GM19397 (cell line): ENCODE measurements at regions not wholly inside any gene's neighbourhood (a gene's known extent, or its start where the extent isn't known, plus 50 kb on each side); places are given as distances from the start of the nearest gene placed in this dataset.

Source experiments
- ATAC-seq: cut with Tn5 transposase; IDR thresholded peaks from one replicate; pipeline ENCODE4 v1.9.1; 2021; ENCODE audit warnings: mild to moderate bottlenecking, moderate library complexity; ENCODE audit not compliant: unreplicated experiment

DNA sequence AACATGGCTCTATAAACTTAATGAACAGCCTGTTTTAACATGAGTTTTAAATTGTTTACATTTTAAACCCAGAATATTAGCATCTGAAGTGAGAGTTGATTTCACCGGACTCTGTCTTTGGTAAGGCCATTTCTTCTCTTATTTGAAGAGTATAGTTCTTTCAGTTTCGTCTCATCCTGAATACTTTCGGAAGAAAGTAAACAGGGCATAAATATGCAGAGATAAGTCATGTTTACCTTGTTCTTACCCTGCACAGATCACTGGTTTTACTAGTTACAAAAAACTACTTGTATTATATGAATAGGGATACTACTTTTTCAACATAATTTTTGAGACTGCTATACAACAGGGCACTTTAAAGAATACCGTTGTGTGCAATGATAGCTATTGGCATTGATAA lies 656.3 kb upstream of the ZNF608 start:
- ATAC-seq: no peak

DNA sequence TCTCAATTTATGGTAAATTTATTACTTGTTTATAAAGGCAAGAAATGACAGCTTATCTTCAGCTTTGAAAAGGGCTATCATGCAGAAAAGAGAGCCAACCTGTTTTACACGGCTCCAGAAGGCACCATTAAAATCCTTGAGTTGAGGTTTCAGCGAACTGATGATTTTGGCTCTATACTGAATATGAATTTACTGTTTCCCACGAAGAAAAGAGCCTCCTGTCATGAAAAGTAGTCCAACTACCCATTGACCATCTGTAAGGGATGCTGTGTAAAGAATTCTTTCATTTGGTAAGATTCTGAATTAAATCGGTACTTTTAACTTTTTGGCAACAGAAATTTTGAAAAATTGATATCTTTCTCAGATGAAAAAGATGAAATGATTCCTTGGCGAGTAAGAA lies 657.6 kb upstream of the ZNF608 start:
- ATAC-seq: no peak

DNA sequence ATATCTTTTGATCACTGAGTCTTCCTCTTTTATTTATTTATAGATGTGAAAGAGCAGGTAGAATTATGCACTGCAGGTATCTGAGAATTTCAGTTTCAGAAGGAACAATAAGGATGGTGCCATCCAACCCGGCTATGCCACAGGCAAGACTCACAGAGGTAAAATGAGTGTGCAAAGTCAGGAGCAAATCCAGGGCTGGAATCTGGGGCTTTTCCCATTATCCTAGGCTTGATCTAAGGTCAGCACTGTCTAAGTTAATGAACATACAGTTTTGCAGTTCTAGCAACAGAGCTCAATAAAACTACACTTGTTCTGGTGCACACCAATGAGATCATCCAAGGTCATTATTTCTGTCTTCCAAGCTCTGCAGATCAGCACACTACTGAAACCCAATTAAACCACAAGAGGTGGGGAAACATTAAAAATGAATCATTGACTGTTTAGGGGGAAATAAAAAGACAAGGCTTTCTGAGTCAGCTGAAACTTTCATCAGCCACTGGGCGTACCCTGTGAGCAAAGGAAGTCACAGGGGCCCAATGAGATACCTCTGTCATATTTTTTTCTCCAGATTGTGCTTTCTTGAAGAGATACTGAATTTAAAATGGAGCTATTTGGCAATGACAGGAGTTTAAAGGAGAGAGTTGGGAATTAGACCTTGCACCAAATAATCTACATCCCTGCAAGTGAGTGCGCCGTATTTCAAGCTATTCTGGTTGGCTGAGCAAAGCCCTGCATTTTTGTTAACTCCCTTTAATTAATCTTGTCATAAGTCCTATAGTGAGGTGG lies 662.2 kb upstream of the ZNF608 start:
- ATAC-seq: peak; percentile 42

DNA sequence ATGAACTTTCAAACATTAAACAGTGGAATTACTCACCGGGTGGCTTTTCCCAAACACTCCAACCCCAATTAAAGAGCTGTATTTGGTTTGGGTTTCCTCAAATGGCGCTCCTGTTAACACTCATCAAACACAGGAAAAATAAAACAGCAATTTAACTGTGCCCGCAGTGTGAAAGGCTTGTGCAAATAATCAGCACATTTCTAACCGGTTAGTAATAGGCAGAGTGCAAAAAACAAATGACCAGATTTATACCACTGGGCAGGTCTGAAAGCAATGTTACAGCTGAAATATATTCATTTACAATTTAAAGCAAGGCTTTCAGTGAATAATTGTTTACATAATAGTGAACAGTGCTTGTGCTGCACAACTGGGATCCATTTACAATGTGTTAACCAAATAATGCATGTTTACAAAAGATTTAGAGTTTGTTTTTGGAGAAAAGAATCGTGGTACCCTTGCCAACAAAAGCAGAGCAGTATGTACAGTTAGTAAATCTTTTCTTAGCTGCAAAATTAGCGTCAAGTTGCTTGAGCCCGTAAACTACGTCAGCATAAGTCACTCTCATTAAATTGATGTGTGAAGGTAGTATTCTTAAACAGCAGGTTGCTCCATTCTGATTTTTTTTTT lies 662.9 kb upstream of the ZNF608 start:
- ATAC-seq: no peak

DNA sequence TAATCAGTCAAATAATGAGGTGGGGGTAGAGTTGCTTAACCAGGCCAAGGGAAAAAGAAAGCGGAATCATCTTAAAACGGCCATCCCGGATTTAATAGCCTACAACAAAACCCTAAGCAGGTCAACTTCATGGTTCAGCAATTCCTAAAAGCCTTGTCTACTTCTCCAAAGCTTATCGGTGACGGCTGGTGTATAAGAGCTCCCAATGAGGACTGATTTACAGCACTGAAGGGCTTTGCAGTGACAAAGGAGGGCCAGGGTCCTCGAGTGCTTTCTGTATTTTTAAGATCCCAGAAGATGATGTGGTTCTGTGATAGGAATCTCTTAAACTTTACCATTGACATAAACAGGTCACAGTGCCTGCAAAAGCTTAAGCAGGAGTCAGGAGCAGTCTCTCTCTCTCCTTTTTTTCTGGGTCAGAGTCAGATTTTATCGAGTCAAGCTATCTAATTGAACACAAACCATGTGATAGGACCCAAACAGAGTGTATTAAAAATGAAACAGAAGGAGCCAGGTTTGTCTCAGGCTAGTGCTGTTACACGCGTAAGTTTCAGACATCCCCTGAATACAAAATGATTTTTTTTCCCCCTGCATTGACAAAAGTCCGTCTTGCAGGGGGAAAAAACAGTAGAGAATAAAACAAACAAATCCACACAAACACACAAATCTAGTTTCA lies 663.6 kb upstream of the ZNF608 start:
- ATAC-seq: no peak

DNA sequence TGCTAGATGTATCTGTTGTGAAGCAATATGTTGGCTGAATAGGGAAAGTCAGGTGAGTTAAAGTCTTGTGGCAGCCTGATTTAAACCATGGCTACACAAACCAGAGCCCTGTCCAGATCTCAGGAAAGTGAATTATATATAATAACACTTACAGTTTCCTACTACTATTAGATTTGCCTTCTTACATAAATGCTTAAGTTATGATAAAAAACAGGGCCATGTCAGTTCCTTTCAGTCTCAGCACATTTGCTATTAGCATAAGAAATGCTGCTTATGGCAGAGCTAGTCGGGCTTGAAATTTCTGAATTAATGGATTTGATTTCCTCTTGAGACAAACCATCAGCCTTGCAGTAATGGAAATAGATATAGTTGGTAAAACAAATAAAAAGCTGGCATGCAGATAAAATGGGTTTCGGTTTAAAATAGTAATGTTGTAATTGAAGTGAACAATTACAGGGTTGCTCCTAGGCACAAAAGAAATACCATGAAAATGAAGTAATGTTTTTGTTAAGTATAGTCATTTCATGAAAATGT lies 664.2 kb upstream of the ZNF608 start:
- ATAC-seq: no peak

DNA sequence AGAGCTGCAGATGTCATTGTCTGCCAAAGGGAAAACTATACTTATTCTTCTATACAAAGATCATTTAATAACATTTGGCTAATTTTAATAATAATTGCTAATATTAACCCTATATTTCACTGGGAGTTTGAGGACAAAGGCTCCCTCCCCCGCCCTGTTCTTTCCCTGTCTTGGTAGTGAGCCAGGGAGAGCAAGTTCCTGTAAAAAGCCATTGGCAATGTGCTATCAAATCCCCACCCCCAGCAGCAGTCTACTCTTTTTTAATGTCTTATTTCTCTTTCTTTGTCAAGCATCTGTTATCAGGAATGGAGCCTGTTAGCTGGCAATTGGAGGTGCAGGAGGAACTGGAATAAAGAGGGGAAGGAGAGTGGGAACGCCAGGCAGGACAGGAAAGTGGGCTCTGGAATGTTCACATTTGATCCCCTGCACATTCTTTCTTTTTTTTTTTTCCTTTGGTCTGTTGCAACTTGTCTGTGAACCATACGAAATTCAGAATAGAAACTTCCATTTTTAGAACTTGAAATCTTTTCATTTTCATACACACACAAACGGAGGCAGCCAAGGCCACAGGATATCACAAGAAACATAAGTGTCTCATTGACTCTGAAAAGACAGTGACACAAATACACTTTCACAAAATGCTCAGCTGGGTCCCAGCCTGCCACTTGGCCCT lies 664.8 kb upstream of the ZNF608 start:
- ATAC-seq: peak; percentile 39

DNA sequence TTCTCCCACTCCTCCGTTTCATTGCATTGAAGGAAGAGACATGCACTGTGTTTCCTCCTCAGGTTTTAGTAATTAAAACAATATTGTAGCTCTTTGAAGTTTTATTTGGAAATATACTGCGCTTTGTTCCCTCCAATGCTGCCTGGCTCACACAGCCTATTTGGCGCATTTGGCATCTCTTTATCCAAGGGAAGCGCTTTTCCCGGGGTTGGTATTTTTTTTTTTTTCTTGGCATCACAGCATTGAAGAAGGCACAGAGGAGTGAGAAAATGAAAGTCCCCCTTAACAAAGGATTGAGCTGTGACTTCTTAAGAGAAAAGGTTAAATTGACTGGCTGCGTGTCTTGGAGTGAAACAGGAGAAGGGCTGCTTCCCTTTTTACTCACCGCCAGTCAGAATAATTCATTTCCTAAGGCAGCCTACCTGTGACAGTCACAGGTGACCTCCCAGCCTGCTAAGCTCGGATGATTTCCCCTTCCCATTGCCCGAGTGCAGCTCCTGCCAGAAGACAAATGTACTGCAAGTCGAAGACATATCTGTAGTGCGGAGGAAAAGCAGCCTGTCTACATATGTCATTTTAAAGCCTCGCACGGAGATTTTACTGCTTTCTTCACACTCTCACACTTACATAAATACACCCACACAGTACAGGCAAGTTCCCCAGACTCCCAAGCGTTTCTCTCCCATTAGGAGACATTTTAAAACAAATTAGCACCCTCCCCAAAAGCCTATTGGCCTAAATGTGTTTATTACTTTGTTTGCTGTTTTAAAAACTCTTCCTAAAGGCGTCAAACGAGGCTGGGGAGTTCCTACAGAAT lies 665.5 kb upstream of the ZNF608 start:
- peak; percentile 49 for ATAC-seq

DNA sequence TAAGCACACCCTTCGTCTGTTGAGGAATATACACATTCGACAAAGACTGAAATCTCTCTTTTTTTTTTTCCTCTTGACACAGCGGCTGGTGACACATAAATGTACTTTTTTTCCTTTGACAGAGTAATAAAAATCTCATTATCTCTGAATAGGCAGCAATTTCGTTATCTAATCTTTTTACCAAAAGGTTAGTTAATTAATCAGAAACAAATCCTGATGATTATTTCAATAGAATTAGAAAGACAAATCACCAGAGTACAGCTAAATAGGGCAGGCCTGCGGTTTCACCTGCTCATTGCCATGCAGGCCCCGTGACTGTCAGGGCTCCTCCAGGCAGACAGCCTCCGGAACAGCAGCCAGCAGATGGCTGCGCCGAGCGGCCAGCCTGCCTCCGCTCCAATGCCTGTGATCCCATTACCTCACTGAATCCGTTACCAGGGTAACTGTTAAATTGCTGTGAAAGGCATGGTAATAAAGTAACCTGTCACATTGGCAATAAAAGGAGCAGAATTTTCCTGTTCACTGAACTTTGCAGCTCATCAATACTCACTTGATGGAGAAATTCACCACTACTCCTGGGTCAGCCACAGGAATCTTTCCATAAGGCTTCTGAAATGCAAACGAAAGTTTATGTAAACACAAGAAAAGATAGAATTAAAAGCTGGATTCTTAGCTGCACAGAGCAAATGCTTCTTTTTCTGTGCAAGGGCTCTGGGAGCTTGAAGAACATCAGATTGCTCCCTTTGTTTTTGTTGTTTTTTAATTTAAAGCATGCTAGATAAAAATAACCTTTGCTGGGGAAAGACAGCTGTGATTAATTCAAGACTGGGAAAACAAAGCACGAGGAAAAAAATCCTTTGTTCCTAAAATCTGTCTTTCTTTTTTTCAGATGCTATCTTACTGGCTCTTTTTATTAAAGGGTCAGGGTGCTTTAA lies 666.4 kb upstream of the ZNF608 start:
- peak; percentile 51 for ATAC-seq

DNA sequence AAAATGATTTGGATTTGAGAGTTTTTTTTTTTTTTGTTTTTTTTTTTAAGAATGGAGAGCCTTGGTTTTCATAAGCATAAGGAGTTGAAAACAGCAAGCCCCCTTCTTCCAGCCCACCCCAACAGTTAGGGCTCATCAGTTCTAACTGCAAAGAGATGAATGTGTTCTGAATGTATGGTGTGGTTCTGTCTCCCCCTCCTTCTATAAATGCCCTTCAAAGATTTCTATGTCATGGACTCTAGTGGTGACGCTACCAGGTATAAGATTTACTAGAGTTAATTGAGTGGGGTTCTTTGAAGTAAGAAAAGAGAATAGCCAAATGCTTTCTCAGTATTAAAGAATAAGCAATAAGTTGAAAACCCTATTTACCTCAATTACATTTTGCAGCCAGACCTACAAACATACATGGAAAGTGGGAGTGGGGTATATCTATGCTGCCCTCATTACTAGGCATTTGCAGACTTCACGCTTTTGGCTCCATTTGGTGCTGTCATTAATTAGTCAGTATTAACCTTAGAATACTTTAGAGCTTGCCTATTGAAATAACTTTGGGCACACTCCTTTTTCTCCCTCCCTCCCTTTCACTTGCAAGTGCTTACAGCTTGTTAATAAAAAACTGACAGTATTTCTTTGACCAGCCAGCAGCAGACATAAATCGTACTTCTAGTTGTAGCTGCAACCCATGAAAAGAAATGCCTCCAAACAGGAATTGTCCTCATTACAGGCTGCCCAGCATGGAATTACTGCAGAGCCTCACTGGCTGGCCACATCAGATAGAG lies 667.2 kb upstream of the ZNF608 start:
- ATAC-seq: no peak

DNA sequence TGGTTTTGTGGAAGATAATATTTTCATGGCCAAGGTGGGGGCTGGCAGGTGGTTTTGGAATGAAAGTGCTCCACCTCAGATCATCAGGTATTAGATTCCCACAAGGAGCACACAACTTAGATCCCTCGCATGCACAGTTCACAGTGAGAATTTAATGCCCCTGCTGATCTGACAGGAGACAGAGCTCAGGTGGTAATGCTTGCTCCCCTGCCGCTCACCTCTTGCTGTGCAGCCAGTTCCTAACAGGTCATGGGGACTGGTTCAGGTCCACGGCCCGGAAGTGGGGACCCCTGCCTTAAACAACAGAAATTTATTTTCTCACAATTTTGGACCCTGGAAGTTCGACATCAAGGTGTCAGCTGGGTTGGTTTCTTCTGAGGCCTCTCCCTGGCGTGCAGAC lies 668.7 kb upstream of the ZNF608 start:
- ATAC-seq: no peak

DNA sequence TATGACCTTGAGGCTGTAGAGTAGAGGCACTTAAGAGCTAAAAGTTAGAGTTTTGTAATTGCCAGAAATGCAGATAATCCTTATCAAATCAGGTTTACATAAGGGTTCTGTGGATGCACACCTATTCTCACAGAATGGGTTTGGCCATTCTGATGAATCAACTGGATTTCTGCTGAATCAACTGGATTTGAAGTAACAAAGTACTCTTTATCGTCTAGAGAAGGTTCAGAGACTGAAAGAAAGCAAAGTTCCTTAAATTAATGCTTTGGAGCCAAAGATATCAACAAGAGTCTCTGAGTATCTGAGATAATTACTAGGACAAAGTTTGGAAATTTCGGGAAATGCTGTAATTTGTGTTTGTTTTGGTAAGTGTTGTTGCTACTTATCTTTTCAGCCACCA lies 669.6 kb upstream of the ZNF608 start:
- no peak for ATAC-seq

DNA sequence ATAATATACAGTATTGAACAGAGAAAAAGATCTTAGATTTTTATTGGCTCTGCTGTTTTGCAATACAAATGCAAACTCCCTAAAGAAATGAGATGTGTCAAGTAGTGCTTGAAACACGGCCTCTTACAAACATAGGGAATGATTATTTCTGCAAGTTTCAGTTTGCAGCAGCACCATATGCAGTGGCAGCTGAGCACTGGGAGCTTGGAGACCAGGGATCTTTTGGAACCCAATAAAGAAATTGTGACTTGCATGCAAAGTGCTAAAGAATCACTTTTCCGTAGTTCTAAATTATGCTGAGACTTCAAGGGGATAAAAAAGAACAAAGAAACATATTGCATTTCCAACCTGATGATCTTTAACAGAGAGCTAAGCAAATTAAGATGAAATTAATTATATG lies 674.6 kb upstream of the ZNF608 start:
- no peak for ATAC-seq

DNA sequence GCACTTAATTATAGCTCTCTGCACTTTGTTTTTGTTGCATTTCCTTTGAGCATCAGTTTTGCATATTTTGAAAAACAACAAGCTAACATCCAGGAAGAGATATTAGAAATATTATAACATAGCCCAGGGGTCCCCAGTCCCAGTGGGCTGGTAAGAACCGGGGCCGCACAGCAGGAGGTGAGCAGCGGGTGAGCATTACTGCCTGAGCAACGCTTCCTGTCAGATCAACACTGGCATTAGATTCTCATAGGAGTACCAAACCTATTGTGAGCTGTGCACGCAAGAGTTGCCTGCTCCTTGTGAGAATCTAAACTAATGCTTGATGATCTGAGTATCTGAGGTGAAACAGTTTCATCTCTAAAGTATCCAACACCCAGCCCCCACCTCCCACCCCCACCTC lies 675.9 kb upstream of the ZNF608 start:
- ATAC-seq: no peak

DNA sequence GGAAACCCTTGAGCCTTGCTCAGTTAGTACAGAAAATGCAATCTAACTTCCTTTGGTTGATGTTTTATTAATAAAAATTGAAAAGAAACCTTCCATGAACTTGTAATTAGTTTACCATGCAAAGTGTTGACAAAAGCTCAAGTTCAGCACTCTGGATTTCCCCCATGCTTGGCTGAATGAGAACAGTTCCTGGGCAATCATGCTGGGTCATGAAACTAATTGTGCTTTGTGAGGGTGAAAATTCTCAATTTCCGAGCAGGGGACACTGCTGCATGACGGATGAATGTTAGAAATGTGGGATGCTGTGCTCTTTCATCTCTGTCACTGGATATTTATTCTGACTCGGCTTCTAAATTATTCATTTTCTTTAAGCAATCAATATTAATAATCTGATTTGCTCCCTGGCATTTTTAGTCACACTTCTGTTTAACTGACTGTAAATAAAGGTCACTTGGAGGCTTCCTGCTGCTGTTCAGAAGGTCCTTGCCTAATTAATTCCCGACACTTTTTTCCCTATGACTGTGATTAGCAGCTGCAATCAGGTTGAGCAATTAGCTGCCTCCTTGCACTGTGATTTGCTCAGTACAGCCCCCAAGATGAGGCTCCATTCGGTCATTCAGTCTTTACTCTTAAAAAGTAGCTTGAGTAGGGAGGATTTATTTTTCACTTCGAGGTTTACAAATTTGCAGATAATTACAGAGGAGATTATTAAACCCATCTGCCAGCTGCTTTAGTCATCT lies 678.1 kb upstream of the ZNF608 start:
- no peak for ATAC-seq

DNA sequence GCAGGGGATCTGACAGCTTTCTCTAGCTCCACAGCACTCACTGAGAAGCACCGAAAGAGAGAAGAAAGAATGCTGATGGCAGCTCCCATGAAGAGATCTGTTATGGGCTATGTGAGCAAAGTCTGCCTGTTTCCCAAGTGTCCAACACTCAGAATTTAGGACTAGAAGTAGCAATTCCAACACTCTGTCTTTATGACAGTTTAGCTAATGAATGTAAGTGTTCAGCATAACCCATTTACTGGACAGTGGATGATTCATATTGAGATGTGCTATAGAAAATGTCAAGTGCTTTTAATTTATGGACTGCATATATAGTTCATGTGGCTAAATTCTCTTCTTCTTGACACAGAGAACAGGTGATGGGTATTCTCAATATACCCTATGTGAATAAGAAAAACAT lies 683.1 kb upstream of the ZNF608 start:
- no peak for ATAC-seq

DNA sequence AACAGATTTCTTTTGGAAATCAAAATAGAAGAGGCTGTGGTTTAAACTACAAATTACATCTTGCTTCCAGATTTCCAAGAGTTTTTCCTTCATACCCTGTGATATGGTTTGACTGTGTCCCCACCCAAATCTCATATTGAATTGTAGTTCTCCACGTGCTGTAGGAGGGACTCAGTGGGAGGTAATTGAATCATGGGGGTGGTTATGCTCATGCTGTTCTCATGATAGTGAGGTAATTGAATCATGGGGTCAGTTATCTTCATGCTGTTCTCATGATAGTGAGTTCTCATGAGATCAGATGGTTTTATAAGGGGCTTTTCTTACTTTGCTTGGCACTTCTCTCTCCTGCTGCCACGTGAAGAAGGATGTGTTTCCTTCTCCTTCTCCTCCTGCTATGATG lies 687.0 kb upstream of the ZNF608 start:
- no peak for ATAC-seq

DNA sequence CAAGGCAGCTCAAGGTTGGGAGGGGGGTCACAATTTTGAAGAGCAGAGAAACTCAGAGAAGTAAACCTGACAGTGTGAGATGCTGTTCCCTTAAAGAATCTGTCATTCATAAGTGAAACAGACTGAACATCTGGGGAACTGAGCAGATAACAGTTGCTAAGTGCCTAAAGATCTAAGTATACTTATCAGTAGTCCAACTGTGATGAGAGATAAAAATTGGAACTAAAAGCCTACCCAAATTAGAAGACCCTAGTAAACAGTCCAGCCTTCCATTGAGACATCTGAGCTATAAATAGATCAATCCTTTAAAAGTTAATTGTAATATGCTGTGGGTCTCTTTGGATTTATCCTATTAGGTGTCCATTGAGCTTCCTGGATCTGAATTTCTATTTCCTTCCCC lies 692.8 kb upstream of the ZNF608 start:
- no peak for ATAC-seq
